ENCODE measurements at regions not wholly inside any gene's neighbourhood (a gene's known extent, or its start where the extent isn't known, plus 50 kb on each side); places are given as distances from the start of the nearest gene placed in this dataset.
A peak's percentile ranks its signal among the peaks of the same experiment; 100 is the strongest.

DNA sequence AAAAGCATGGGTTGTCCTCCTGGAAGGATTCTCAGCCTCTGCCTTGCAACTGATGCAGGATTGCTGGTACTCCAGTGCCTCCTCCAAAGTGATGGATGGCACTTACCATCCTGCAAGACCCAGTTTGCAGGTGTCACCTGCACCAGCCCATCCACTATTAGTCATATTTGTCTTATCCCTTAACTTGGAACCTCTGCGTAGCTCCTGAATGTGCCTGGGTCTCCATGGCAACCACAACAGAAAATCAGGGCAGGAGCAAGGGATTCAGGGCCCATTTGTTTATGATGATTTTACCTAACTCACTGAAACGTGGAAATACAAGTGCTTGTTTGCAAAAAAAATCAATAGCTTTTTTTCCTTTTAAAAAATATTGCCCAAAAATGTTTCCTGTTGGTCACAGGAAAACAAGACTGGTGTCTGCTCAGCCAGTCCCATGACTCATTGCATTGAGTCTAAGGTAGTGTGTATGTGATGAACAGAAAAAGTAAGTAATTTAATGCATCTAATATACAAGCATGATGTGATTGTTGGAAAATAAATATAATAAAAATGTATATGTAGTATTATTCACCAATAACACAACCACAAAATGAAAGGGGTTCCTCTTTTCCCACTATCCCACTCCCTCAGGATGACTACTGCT is 1196.3 kb upstream of the TMEM132C start:
- ATAC-seq: no peak
- DNase-seq: no peak
- intact Hi-C loops (cut with DNase I): no loop called here

DNA sequence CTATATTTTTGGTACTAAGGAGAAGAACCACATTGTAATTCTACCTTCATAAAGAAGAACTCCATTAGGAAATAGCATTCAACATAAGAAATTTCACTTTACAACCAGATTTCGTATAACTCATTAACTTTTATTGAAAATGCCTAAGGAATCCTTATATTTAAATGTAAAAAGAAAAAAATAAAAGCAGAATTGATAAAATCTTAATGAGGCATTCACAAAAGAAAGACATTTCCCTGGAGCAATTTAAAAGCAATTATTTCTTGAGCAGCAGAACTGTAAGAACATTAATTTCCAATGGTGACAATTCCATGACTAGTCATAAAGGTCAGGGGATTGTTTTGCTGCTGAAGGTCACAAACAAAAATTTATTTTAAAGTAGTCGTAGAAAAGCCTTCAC is 1192.8 kb upstream of the TMEM132C start:
- DNase-seq (no peak), ATAC-seq (no peak)
- intact Hi-C loops (cut with DNase I): no loop called here

DNA sequence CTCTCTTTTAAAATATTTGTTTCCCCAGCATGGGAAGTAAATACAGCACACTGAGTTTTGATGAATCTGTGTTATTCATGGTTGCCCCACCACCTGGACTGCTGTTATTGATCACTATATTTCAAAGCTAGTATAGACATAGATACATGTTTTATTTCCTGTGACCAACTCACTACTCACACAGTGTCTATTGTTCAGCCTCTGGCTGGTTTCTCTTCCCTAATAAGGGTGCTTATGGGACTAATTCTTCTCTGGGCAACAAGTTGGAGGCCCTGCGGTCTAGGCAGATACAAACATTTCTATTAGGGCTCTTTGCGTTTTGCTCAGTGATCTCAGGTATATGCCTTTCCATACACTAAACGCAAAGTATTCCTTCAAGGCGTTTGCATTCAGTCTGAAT is 1191.0 kb upstream of the TMEM132C start:
- DNase-seq (no peak), ATAC-seq (no peak)
- intact Hi-C loops (cut with DNase I): no loop called here

DNA sequence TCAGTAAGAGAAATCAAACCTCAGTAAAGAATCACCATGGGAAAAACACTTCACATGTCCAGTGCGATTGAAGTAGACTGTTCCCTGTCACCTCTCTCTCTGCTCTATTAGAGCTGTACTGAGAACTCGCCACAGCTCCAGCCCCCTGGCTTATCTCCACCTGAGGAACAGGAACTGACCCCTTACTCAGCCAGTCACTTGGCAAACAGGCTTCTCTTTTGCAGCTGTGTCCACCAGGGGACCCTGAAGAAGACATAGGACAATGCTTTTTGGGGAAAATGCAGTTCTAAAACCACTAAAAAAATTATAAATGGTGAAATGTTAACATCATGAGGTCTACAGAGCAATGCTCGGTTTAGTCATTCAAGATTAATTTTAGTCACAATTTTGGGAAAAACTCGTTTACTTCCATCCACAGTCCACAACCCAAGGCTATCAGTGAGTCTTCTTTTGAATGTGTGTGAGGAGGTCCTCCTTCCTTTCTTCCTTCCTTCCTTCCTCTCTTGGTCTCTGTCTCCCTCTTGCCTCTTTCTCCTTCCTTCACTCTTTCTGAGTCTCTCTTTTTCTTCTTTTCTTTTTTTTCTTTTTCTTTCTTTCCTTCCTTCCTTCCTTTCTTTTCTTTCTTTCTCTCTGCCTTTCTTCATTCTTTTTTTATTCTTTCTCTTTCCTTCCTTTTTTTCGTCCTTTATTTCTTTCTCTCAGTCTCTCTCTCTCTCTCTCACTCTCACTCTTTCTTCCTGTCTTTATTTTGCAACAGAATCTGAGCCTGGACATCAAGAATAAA is 1189.5 kb upstream of the TMEM132C start:
- intact Hi-C loops (cut with DNase I): no loop called here
- ATAC-seq (no peak), DNase-seq (no peak)

DNA sequence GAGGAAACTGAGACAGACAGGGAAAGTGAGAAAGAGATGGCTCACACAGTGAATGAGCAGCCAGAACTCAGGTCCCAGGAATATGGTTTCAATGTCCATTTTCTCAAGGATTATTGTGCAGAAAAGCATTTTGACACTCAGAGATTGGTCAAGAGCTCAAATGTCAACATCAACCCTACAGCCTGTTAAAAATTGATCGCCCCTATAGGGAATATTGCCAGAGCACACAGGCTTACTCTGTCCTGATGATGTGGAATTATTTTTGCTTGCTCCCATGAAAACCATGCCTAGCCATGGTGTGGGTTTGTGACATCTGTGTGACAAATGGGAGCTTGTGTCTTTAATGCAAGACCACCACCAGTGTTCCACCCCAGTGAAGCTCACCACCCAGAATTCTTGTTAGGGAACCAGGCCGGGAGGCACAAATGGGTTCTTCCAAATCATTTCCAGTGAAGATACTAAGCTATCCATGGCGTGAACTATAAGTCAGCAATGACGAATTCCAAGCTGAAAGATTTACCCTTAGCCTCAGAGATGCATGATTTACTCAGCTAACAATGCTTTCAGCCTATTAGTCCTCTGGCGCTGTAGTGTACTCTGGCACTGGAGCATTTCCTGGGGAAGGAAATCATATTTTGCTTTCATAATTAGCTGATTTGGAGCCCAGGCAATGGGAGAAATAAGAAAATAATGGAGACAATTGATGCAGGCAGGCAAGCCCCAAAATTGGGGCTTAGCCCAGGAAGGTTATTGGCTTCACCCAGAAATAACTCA is 1188.2 kb upstream of the TMEM132C start:
- intact Hi-C loops (cut with DNase I): no loop called here
- DNase-seq (no peak), ATAC-seq (no peak)

DNA sequence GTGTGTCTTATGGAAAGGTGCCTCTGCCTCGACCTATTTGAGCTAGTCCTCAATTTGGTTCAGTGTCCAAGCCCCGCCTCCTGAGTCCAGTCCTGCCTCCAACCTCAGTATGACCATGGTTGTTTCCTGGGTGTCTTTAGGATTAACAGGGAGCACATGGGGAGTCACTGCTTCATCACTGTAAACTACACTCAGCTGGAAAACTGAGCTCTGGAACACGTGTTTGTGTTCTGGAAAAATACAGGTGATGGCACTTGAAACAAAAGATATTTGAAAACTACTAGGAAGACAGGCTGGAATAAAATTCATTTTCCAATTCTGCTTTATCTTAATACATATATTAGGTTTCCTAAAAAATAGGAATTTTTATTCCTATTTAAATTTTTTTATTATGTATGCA is 1187.3 kb upstream of the TMEM132C start:
- DNase-seq: no peak
- intact Hi-C loops (cut with DNase I): no loop called here
- ATAC-seq: no peak

DNA sequence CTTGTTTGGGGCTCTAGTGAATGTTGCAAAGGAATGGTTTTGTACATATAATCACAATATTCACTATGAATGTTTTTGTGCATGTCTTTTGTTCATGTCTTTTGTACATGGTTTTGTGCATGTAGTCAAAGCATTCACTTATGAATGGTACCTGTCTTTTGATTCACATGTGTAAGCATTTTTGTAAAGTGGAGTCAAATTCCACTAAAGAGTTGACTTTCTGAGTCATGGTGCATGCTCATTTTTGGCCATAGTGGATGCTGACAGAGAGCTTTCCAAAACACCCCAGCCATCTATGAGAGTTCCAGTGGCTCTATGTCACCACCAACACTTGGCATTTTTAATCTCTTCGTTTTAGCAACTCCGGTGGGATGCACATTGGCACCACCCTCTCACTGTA is 1185.9 kb upstream of the TMEM132C start:
- intact Hi-C loops (cut with DNase I): no loop called here
- no peak for DNase-seq
- no peak for ATAC-seq

DNA sequence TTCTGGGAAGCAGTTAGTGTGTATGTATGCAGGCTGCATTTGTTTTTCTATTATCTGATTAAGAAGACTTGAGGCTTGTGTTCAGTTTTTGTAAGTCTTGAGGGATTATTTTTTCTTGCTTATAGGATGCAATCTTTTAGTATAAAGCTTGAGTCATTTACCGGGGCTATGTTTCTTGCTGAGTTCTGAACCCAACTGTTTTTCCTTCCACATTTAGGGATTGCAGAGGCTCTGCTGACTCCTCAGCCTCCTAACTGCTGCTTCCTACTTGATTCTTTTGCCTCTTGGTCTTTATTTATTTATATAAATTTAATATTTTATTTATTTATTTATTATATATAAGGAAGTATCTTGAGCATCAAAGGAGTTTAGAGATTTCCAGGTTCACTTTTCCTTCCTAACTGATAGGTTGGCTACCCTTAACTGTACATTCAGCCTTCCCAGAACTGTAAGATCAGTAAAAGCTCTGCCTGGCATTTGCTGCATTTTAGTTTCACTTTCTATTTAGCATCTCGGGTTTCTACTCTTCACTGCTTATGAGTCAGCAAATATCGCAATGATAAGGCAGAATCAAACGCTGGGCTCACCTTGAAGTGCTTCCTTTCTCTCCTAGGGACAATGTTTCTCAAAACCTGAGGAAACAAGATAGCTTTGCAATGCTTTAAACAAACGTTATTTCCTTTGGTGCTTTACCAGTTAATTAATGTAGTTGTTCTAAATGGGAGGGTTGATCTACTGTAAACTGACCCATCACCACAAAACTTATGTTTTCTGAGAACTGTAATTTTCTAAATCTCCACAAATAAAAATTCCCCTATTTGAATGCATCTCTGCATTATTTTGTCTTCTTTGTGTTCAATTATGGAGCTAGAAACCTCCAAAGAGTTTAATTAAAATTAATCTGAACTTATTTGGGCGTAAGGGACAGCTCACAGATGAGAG is 1183.7 kb upstream of the TMEM132C start:
- intact Hi-C loops (cut with DNase I): no loop called here
- ATAC-seq: peak; percentile 59 to 83
- DNase-seq: no peak

DNA sequence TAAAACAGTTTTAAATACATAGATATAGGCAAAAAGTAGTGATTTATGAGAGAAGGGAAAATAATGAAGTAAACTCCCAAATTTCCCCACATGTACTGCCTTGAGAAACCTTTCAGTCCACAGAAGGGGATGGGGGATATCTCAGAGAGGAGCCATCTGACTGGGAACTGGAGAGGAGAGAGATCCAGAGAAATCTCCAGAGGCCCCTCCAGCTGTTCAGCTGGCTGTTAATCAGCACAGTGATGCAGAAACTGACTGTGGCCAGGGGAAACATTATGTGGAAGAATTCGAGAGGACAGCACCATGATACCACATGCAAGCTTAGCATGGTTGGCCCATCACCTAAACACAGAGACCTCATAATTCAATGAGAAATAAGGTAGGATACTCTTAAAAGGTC is 1165.9 kb upstream of the TMEM132C start:
- intact Hi-C loops (cut with DNase I): loop anchor here (10.0 kb wide), 3 partner anchors 284 to 824 kb away; no protein-coding TSS in a partner anchor
- no peak for ATAC-seq
- no peak for DNase-seq

DNA sequence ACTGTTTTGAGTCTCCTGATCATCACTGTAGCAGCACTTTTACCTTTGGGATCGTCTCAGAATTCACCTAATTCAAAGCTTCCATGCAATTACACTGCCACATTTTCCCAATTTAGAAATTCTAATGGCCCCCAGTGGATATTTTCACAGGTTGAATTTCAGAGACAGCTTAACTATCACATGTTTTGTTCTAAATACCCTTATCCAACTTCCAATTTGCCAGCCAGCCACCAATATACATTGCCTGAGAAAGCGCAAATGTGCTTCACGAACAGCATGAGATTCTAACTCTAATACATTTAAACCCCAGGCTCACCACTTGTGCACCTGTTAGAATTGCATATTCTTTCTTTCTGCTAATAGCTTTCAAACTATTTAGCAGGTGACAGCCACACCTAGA is 1160.9 kb upstream of the TMEM132C start:
- intact Hi-C loops (cut with DNase I): loop anchor here (5.0 to 10.0 kb wide), 4 partner anchors 186 to 819 kb away; no protein-coding TSS in a partner anchor
- no peak for DNase-seq
- no peak for ATAC-seq

DNA sequence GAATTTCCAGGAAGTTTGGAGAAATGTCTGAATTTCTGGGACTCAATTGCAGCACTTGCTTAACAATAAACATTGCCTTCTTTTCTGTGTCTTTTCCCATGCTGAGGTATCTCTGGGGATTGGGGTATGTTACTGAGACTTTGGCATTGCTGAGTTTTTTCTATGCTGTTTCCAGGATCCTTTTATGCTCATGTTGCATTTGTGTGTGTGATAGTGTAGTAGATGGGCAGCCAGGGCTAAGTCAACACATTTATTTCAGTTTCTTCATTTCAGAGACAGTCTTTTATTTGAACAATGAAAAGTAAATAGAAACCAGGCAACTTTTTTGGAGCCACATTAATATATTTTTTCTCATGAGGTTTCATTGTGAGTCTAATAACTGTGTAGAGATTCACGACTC is 1160.3 kb upstream of the TMEM132C start:
- no peak for ATAC-seq
- intact Hi-C loops (cut with DNase I): loop anchor here (5.0 to 10.0 kb wide), 4 partner anchors 186 to 818 kb away; no protein-coding TSS in a partner anchor

DNA sequence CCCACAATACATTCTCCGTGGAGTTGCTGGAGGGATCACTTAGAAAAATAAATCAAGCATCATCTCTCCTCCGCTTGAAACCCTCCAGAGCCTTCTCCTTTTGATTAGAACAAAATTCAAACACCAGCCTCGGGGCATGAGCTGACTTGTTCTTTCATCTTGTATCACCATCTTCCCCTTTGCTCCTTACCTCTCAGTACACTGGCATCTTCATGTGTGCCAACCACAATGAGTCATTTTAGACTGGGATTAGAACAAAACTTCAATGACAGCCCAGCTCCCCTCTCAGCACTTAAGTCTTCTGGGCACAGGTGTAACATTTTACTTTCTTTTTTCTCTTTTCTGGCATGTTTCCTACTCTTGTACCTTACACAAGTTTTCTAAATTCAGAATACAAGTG is 1159.2 kb upstream of the TMEM132C start:
- ATAC-seq (no peak), DNase-seq (no peak)
- intact Hi-C loops (cut with DNase I): loop anchor here (1.0 to 10.0 kb wide), 6 partner anchors 185 to 817 kb away; no protein-coding TSS in a partner anchor

More for the DNA sequence above, 1160.3 kb upstream of the TMEM132C start:
- no peak for DNase-seq

DNA sequence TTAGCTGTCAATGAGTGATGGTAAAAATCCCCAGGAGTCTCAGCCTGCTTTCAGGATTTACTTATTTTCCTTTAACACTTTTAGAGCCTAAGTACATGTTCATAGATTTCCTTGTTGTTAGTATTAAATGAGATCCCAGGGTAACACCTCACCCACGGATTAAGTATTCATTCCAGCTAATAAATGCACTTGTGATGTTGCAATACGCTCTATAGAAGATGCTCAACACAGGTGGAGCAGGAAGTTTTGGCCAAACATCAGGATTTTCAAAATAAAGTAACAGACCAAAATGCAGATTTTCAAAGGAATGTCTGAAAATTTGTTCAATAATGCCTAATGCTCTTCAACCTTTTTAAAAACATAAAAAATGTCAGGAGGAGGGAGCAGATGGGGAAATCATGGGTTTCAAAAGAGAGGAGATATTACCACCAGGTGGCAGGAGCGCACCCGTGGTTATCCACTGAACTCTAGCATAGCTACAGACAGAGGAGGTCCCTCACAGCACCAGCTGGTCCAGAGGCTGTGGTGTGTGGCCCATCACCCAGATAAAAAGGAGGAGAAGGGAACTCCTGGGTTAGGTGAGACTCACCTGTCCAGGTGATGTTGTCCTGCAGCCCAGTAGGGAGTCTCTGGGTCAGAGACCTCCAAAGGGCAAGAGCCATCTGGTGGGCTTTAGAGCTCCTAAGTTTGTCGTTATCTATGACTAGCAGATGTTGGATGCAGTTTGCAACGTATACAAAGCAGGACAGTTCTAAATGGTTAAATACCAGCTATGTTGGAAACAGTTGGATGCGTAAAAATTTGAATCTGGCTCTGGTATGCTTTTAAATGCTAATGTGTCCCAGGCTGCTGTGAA is 1158.4 kb upstream of the TMEM132C start:
- ATAC-seq (peak; percentile 78 to 80), DNase-seq (peak; percentile 68)
- intact Hi-C loops (cut with DNase I): loop anchor here (1.0 to 10.0 kb wide), 6 partner anchors 184 to 816 kb away; no protein-coding TSS in a partner anchor

DNA sequence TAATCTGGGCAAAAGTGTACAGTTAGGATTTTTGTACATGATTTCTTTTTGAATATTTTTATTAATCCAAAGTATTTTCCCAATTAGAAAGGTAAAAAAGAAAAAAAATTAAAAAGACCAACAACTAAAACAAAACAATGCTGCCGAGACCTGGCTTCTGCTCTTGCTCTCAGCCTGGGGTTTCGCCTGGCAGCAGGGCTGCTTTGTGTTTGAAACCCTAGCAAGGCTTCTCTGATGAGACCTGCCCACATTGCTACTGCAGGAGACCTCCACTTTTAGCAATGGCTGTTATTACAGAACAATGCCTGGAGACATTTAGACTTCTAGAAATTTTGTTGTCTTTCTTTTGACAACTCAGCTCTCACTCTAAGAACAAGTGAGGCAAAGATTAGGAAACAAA is 1153.0 kb upstream of the TMEM132C start:
- DNase-seq: no peak
- ATAC-seq: no peak
- intact Hi-C loops (cut with DNase I): no loop called here

DNA sequence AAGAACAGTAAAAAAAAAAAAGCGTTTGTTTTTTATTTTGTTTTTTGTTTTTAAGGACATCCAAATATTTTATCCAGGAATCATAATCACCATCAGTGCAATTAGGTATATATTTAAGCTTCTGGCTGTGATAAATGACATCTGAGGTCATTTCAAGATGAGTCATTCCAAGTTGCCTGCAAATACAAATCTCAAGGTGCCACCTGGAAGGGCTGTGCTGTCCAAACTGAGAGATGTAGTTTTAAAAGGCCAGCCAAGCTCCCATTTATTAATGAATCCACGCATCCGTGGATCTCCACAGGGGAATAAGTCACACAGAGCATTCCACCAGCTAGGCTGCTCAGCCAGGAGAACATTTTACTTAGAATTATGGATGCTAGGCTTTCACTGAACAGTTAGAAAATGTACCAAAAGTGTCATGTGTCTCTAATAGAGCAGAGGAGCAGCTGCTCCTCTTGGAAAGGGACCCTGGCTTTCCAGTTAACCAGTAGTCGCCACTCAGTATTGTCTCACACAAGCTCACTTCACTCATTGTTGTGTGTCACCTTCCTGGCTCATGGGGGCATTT is 1151.4 kb upstream of the TMEM132C start:
- ATAC-seq (no peak), DNase-seq (no peak)
- intact Hi-C loops (cut with DNase I): no loop called here

DNA sequence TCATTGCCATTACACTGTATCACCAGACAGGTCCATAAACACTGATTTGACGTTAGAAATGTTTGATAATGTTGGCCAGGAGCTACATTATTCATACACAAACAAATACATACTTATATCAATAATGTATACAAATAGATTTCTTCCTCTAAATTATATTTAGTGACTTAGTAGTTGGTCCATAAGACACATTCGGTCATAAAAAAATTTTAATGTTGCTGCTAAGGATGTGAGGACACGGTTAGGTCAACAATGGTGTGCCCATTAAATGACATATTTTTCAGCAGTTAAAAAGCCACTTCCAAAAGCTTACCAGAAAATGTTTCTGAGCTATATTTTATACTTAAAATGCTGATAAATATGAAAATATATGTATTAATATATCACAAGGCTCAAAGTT is 1148.7 kb upstream of the TMEM132C start:
- no peak for DNase-seq
- intact Hi-C loops (cut with DNase I): no loop called here
- no peak for ATAC-seq

DNA sequence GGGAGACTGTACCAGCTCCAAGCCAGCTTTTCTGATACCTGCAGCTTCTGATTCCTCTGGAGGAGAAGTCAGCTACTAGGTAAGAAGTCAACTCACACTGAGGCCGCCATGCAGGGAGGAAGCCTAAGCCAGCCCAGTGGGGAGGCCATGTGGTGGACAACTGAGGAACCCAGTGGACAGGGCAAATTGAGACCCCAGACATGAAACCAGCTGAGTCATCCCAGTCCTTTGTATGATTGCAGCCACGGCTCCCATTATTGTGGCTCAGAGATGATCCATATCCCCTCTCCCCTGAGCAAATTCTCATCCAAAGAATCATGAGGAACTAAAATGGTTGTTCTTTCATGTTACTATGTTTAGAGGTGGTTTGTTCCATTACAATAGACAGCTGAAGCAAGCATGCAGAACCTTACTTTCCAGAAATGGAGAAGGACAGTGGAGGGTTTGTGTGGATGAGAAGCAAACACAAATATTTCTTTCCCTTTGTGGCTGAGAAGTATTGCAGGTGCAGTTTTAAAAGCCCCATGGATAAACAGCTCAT is 1147.3 kb upstream of the TMEM132C start:
- DNase-seq (no peak), ATAC-seq (no peak)
- intact Hi-C loops (cut with DNase I): no loop called here
